ENCODE measurements at regions not wholly inside any gene's neighbourhood (a gene's known extent, or its start where the extent isn't known, plus 50 kb on each side); places are given as distances from the start of the nearest gene placed in this dataset.

GRCh38 chr2:10981941-10982431 is 70.3 kb downstream of the KCNF1 start:
- no peak overlapping the region for H3K9ac ChIP-seq (ENCODE audit: low read length)
- H2AK5ac ChIP-seq (ENCODE audit: low read length), result no peak overlapping the region
- H3K4me1 ChIP-seq (ENCODE audit: control insufficient read depth in 1 of 2, insufficient read depth in 2 of 2, low read length in 2 of 2), result no peaks in the 10 kb centered on the region
- H3K36me3 ChIP-seq (ENCODE audit: control insufficient read depth in 1 of 2, insufficient read depth in 2 of 2, low read length in 2 of 2), result no peaks in the 10 kb centered on the region
- H3K23ac ChIP-seq (ENCODE audit: low read length), result no peak overlapping the region
- H3K18ac ChIP-seq (ENCODE audit: low read length), result no peak overlapping the region
- no peak overlapping the region for H4K12ac ChIP-seq (ENCODE audit: low read depth, low read length)
- H2BK120ac ChIP-seq (ENCODE audit: insufficient read depth, low read length, poor library complexity), result no peak overlapping the region
- H3K4me2 ChIP-seq (ENCODE audit: low read length), result no peak overlapping the region
- H3K79me2 ChIP-seq (ENCODE audit: control insufficient read depth, insufficient read depth, low read length, poor library complexity), result no peaks in the 10 kb centered on the region
- H3K27ac ChIP-seq (ENCODE audit: low read depth, low read length), result no peak overlapping the region
- no peak overlapping the region for H4K8ac ChIP-seq (ENCODE audit: low read depth, low read length)
- no CpG with 5 or more reads among the region's 13 CpGs for WGBS (ENCODE audit: extremely low coverage, insufficient coverage, insufficient read length)
- H3K4ac ChIP-seq (ENCODE audit: low read depth, low read length), result no peak overlapping the region
- no peak overlapping the region for H2BK12ac ChIP-seq (ENCODE audit: low read length)
- no peaks in the 10 kb centered on the region for H3K9me3 ChIP-seq (ENCODE audit: insufficient read depth, low read depth, low read length)
- no peak overlapping the region for H3K14ac ChIP-seq (ENCODE audit: low read length)
- H3K27me3 ChIP-seq (ENCODE audit: insufficient read depth, low read length), result no peaks in the 10 kb centered on the region
- H2AFZ ChIP-seq (ENCODE audit: insufficient read depth, low read length, poor library complexity), result no peak overlapping the region
- no peak overlapping the region for H4K91ac ChIP-seq (ENCODE audit: low read depth, low read length)
- DNase-seq, result no peak
- H3K79me1 ChIP-seq (ENCODE audit: low read length), result no peaks in the 10 kb centered on the region
- no peak overlapping the region for H3K4me3 ChIP-seq (ENCODE audit: low read depth, low read length)
- H2BK5ac ChIP-seq (ENCODE audit: low read depth, low read length, poor library complexity), result no peak overlapping the region

- no peak for DNase-seq
- no peak overlapping the region for H4K8ac ChIP-seq (ENCODE audit: low read depth, low read length)
- H2AFZ ChIP-seq (ENCODE audit: insufficient read depth, low read length, poor library complexity), result no peak overlapping the region
- H4K12ac ChIP-seq (ENCODE audit: low read depth, low read length), result no peak overlapping the region
- H3K79me2 ChIP-seq (ENCODE audit: control insufficient read depth, insufficient read depth, low read length, poor library complexity), result no peaks in the 10 kb centered on the region
- no peak overlapping the region for H4K91ac ChIP-seq (ENCODE audit: low read depth, low read length)
- H3K14ac ChIP-seq (ENCODE audit: low read length), result no peak overlapping the region
- H2BK5ac ChIP-seq (ENCODE audit: low read depth, low read length, poor library complexity), result no peak overlapping the region
- no peak overlapping the region for H3K4me3 ChIP-seq (ENCODE audit: low read depth, low read length)
- H2BK120ac ChIP-seq (ENCODE audit: insufficient read depth, low read length, poor library complexity), result no peak overlapping the region
- H3K4ac ChIP-seq (ENCODE audit: low read depth, low read length), result no peak overlapping the region
- no peaks in the 10 kb centered on the region for H3K79me1 ChIP-seq (ENCODE audit: low read length)
- H2BK12ac ChIP-seq (ENCODE audit: low read length), result no peak overlapping the region
- H3K4me1 ChIP-seq (ENCODE audit: control insufficient read depth in 1 of 2, insufficient read depth in 2 of 2, low read length in 2 of 2), result no peaks in the 10 kb centered on the region
- H3K18ac ChIP-seq (ENCODE audit: low read length), result no peak overlapping the region
- no peak overlapping the region for H2AK5ac ChIP-seq (ENCODE audit: low read length)
- H3K27me3 ChIP-seq (ENCODE audit: insufficient read depth, low read length), result no peaks in the 10 kb centered on the region
- no peak overlapping the region for H3K23ac ChIP-seq (ENCODE audit: low read length)
- H3K27ac ChIP-seq (ENCODE audit: low read depth, low read length), result no peak overlapping the region
- no peak overlapping the region for H3K4me2 ChIP-seq (ENCODE audit: low read length)
- no peaks in the 10 kb centered on the region for H3K9me3 ChIP-seq (ENCODE audit: insufficient read depth, low read depth, low read length)
- H3K36me3 ChIP-seq (ENCODE audit: control insufficient read depth in 1 of 2, insufficient read depth in 2 of 2, low read length in 2 of 2), result no peaks in the 10 kb centered on the region
- no CpG with 5 or more reads among the region's 25 CpGs for WGBS (ENCODE audit: extremely low coverage, insufficient coverage, insufficient read length)
- H3K9ac ChIP-seq (ENCODE audit: low read length), result no peak overlapping the region
Measured at GRCh38 chr2:10982931-10983701, 71.4 kb downstream of the KCNF1 start.

- no peak overlapping the region for H2AFZ ChIP-seq (ENCODE audit: insufficient read depth, low read length, poor library complexity)
- no peak overlapping the region for H3K14ac ChIP-seq (ENCODE audit: low read length)
- no peaks in the 10 kb centered on the region for H3K9me3 ChIP-seq (ENCODE audit: insufficient read depth, low read depth, low read length)
- no peak overlapping the region for H3K9ac ChIP-seq (ENCODE audit: low read length)
- H2BK12ac ChIP-seq (ENCODE audit: low read length), result no peak overlapping the region
- no peak overlapping the region for H2BK5ac ChIP-seq (ENCODE audit: low read depth, low read length, poor library complexity)
- no peaks in the 10 kb centered on the region for H3K36me3 ChIP-seq (ENCODE audit: control insufficient read depth in 1 of 2, insufficient read depth in 2 of 2, low read length in 2 of 2)
- no peak overlapping the region for H2AK5ac ChIP-seq (ENCODE audit: low read length)
- no peaks in the 10 kb centered on the region for H3K27me3 ChIP-seq (ENCODE audit: insufficient read depth, low read length)
- no peak overlapping the region for H3K27ac ChIP-seq (ENCODE audit: low read depth, low read length)
- DNase-seq, result no peak
- H3K4me1 ChIP-seq (ENCODE audit: control insufficient read depth in 1 of 2, insufficient read depth in 2 of 2, low read length in 2 of 2), result no peaks in the 10 kb centered on the region
- H3K79me2 ChIP-seq (ENCODE audit: control insufficient read depth, insufficient read depth, low read length, poor library complexity), result no peaks in the 10 kb centered on the region
- no peak overlapping the region for H3K4me2 ChIP-seq (ENCODE audit: low read length)
- no peak overlapping the region for H2BK120ac ChIP-seq (ENCODE audit: insufficient read depth, low read length, poor library complexity)
- no peak overlapping the region for H3K23ac ChIP-seq (ENCODE audit: low read length)
- H3K18ac ChIP-seq (ENCODE audit: low read length), result no peak overlapping the region
- H4K91ac ChIP-seq (ENCODE audit: low read depth, low read length), result no peak overlapping the region
- no peak overlapping the region for H3K4ac ChIP-seq (ENCODE audit: low read depth, low read length)
- no peak overlapping the region for H4K8ac ChIP-seq (ENCODE audit: low read depth, low read length)
- H4K12ac ChIP-seq (ENCODE audit: low read depth, low read length), result no peak overlapping the region
- H3K4me3 ChIP-seq (ENCODE audit: low read depth, low read length), result no peak overlapping the region
- WGBS (ENCODE audit: extremely low coverage, insufficient coverage, insufficient read length), result no CpG with 5 or more reads among the region's 12 CpGs
- H3K79me1 ChIP-seq (ENCODE audit: low read length), result no peaks in the 10 kb centered on the region
Measured at GRCh38 chr2:10983711-10984110, 72.0 kb downstream of the KCNF1 start.

GRCh38 chr2:10984418-10985135 is 72.8 kb downstream of the KCNF1 start:
- Histone ChIP-seq H3K18ac (ENCODE audit: low read length) (no peak overlapping the region), H3K79me2 (ENCODE audit: control insufficient read depth, insufficient read depth, low read length, poor library complexity) (no peaks in the 10 kb centered on the region), H2BK12ac (ENCODE audit: low read length) (no peak overlapping the region), H3K4me3 (ENCODE audit: low read depth, low read length) (no peak overlapping the region), H2AFZ (ENCODE audit: insufficient read depth, low read length, poor library complexity) (no peak overlapping the region), H2BK120ac (ENCODE audit: insufficient read depth, low read length, poor library complexity) (no peak overlapping the region), H3K36me3 (ENCODE audit: control insufficient read depth in 1 of 2, insufficient read depth in 2 of 2, low read length in 2 of 2) (no peaks in the 10 kb centered on the region), H3K4me1 (ENCODE audit: control insufficient read depth in 1 of 2, insufficient read depth in 2 of 2, low read length in 2 of 2) (no peaks in the 10 kb centered on the region), H2AK5ac (ENCODE audit: low read length) (no peak overlapping the region), H4K91ac (ENCODE audit: low read depth, low read length) (no peak overlapping the region), H2BK5ac (ENCODE audit: low read depth, low read length, poor library complexity) (no peak overlapping the region), H3K27me3 (ENCODE audit: insufficient read depth, low read length) (no peaks in the 10 kb centered on the region), H3K9me3 (ENCODE audit: insufficient read depth, low read depth, low read length) (no peaks in the 10 kb centered on the region), H3K14ac (ENCODE audit: low read length) (no peak overlapping the region), H3K9ac (ENCODE audit: low read length) (no peak overlapping the region), H3K23ac (ENCODE audit: low read length) (no peak overlapping the region), H3K79me1 (ENCODE audit: low read length) (no peaks in the 10 kb centered on the region), H4K12ac (ENCODE audit: low read depth, low read length) (no peak overlapping the region), H4K8ac (ENCODE audit: low read depth, low read length) (no peak overlapping the region), H3K4me2 (ENCODE audit: low read length) (no peak overlapping the region), H3K4ac (ENCODE audit: low read depth, low read length) (no peak overlapping the region), H3K27ac (ENCODE audit: low read depth, low read length) (no peak overlapping the region)
- no CpG with 5 or more reads among the region's 6 CpGs for WGBS (ENCODE audit: extremely low coverage, insufficient coverage, insufficient read length)
- DNase-seq, result no peak

Data from trophoblast cell (in vitro differentiated cells and primary cell).